ENCODE measurements at regions not wholly inside any gene's neighbourhood (a gene's known extent, or its start where the extent isn't known, plus 50 kb on each side); places are given as distances from the start of the nearest gene placed in this dataset.
"Not testable (repeated sequence)": the region's sequence is repeated elsewhere in the genome, so short reads cannot be mapped to it uniquely, and the experiment has no call there.

GRCh38 chr2:193841384-193842150 lies 1646.8 kb upstream of the TMEFF2 start:
- no peak for TF ChIP-seq EZH2phosphoT487 (IDR thresholded peaks at IDR 0.05; ENCODE audit: borderline replicate concordance, low read depth, low read length)
- no peak for TF ChIP-seq CTCF (conservative IDR thresholded peaks at IDR 0.05; ENCODE audit: low read length)
- H4K20me1 ChIP-seq (ENCODE audit: insufficient read depth, low read length): no peaks in the 10 kb centered on the region
- intact Hi-C loops (cut with micrococcal nuclease; ENCODE audit: unreplicated experiment): no loop called here
- H3K9me3 ChIP-seq (ENCODE audit: low read length): no peaks in the 10 kb centered on the region
- no peak overlapping the region for H2AFZ ChIP-seq (ENCODE audit: low read length)
- ChIA-PET POLR2A (interaction anchor here (1.3 kb wide), 1 partner anchor 18 kb away, joined by 3 read pairs; no protein-coding TSS in a partner anchor), CTCF (ENCODE audit: unreplicated experiment) (no interaction called here)
- no peaks in the 10 kb centered on the region for H3K79me2 ChIP-seq (ENCODE audit: insufficient read depth, low read depth, low read length)
- no peaks in the 10 kb centered on the region for H3K36me3 ChIP-seq (ENCODE audit: insufficient read depth, low read length)
- H3K4me1 ChIP-seq (ENCODE audit: insufficient read depth, low read length, poor library complexity, severe bottlenecking): no peaks in the 10 kb centered on the region
- H3K4me2 ChIP-seq (ENCODE audit: low read length): no peak overlapping the region
- no peak overlapping the region for H3K4me3 ChIP-seq (ENCODE audit: low read depth, low read length, poor library complexity, severe bottlenecking)
- no peak for DNase-seq (ENCODE audit: low spot score)
- BruUV-seq (replicated peaks): no TSS peak
- no peaks in the 10 kb centered on the region for H3K9me2 ChIP-seq (ENCODE audit: insufficient read depth, low read length)
- no peak overlapping the region for H3K27ac ChIP-seq (ENCODE audit: low read depth, low read length, poor library complexity, severe bottlenecking)

GRCh38 chr2:193837111-193837738 lies 1642.5 kb upstream of the TMEFF2 start:
- H3K9me2 ChIP-seq (ENCODE audit: insufficient read depth, low read length): no peaks in the 10 kb centered on the region
- intact Hi-C loops (cut with micrococcal nuclease; ENCODE audit: unreplicated experiment): no loop called here

GRCh38 chr2:193836424-193837006 lies 1641.8 kb upstream of the TMEFF2 start:
- H3K79me2 ChIP-seq (ENCODE audit: insufficient read depth, low read depth, low read length); H3K9me3 ChIP-seq (ENCODE audit: low read length); CTCF ChIA-PET (ENCODE audit: unreplicated experiment); BruUV-seq (replicated peaks); H3K4me1 ChIP-seq (ENCODE audit: insufficient read depth, low read length, poor library complexity, severe bottlenecking); H3K36me3 ChIP-seq (ENCODE audit: insufficient read depth, low read length); intact Hi-C loops (cut with micrococcal nuclease; ENCODE audit: unreplicated experiment); DNase-seq (ENCODE audit: low spot score); H3K9me2 ChIP-seq (ENCODE audit: insufficient read depth, low read length); POLR2A ChIA-PET; H3K27ac ChIP-seq (ENCODE audit: low read depth, low read length, poor library complexity, severe bottlenecking); H4K20me1 ChIP-seq (ENCODE audit: insufficient read depth, low read length); H2AFZ ChIP-seq (ENCODE audit: low read length); H3K4me3 ChIP-seq (ENCODE audit: low read depth, low read length, poor library complexity, severe bottlenecking); H3K4me2 ChIP-seq (ENCODE audit: low read length): not testable (repeated sequence)

More at GRCh38 chr2:193837111-193837738, 1642.5 kb upstream of the TMEFF2 start:
- no peaks in the 10 kb centered on the region for H4K20me1 ChIP-seq (ENCODE audit: insufficient read depth, low read length)
- H3K27ac ChIP-seq (ENCODE audit: low read depth, low read length, poor library complexity, severe bottlenecking): no peak overlapping the region
- TF ChIP-seq EZH2phosphoT487 (IDR thresholded peaks at IDR 0.05; ENCODE audit: borderline replicate concordance, low read depth, low read length) (no peak), CTCF (conservative IDR thresholded peaks at IDR 0.05; ENCODE audit: low read length) (no peak)
- POLR2A ChIA-PET: no interaction called here
- no peak overlapping the region for H3K4me2 ChIP-seq (ENCODE audit: low read length)
- no peaks in the 10 kb centered on the region for H3K9me3 ChIP-seq (ENCODE audit: low read length)
- BruUV-seq (replicated peaks): no TSS peak
- no peak overlapping the region for H2AFZ ChIP-seq (ENCODE audit: low read length)
- no peak for DNase-seq (ENCODE audit: low spot score)
- H3K4me1 ChIP-seq (ENCODE audit: insufficient read depth, low read length, poor library complexity, severe bottlenecking): no peaks in the 10 kb centered on the region
- no peak overlapping the region for H3K4me3 ChIP-seq (ENCODE audit: low read depth, low read length, poor library complexity, severe bottlenecking)
- CTCF ChIA-PET (ENCODE audit: unreplicated experiment): no interaction called here
- H3K36me3 ChIP-seq (ENCODE audit: insufficient read depth, low read length): no peaks in the 10 kb centered on the region
- no peaks in the 10 kb centered on the region for H3K79me2 ChIP-seq (ENCODE audit: insufficient read depth, low read depth, low read length)

- H2AFZ ChIP-seq (ENCODE audit: low read length); H3K27ac ChIP-seq (ENCODE audit: low read depth, low read length, poor library complexity, severe bottlenecking); H3K36me3 ChIP-seq (ENCODE audit: insufficient read depth, low read length); H3K4me3 ChIP-seq (ENCODE audit: low read depth, low read length, poor library complexity, severe bottlenecking); H3K4me2 ChIP-seq (ENCODE audit: low read length); POLR2A ChIA-PET; BruUV-seq (replicated peaks); H3K9me3 ChIP-seq (ENCODE audit: low read length); intact Hi-C loops (cut with micrococcal nuclease; ENCODE audit: unreplicated experiment); H4K20me1 ChIP-seq (ENCODE audit: insufficient read depth, low read length); CTCF ChIA-PET (ENCODE audit: unreplicated experiment); H3K9me2 ChIP-seq (ENCODE audit: insufficient read depth, low read length); H3K4me1 ChIP-seq (ENCODE audit: insufficient read depth, low read length, poor library complexity, severe bottlenecking); DNase-seq (ENCODE audit: low spot score); H3K79me2 ChIP-seq (ENCODE audit: insufficient read depth, low read depth, low read length): not testable (repeated sequence)
Measured at GRCh38 chr2:193833895-193834294, 1639.2 kb upstream of the TMEFF2 start.
